ENCODE measurements at regions not wholly inside any gene's neighbourhood (a gene's known extent, or its start where the extent isn't known, plus 50 kb on each side); places are given as distances from the start of the nearest gene placed in this dataset.
"Not testable (repeated sequence)": the region's sequence is repeated elsewhere in the genome, so short reads cannot be mapped to it uniquely, and the experiment has no call there.

DNA sequence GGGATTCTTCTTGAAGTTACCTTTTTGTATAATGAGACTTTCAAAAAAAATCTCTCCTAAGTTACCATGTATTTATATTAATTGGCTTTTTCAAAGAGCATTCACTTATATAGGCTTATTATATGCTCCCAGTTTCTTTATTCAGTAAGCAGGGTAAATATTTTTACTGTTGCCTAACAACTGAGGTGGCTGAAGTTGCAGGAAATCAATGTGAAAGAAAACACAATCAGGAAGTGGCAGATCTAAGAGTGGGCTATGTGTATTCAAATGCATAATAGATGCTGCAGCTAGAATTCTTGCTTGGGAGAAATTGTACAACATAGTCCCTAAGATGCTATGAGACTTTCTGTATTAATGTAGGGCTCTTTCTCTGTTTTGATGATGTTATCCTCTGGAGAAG is 606.9 kb downstream of the NUF2 start:
- no peak for DNase-seq (ENCODE audit: low read depth, low spot score)
- H3K27ac ChIP-seq, result no peak overlapping the region

DNA sequence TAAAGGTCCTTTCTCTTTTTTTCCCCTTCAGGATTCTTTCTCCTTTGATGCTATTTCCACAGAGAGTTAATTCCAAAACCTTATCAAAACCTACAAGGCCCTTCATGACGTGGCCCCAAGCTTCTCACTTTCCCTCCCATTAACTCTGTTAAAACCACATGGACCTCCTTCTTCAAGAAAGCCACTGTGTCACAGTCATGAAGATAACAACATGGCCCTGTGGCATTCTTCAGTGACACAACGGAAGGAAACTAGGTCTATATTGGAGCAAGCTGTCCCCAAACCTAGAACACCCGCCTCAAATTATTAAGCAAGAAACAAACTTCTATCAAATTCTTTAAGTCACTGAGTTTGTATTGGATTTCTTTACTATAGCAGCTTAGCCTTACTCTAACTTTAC is 611.1 kb downstream of the NUF2 start:
- H3K27ac ChIP-seq, result no peak overlapping the region
- no peak for DNase-seq (ENCODE audit: low read depth, low spot score)

DNA sequence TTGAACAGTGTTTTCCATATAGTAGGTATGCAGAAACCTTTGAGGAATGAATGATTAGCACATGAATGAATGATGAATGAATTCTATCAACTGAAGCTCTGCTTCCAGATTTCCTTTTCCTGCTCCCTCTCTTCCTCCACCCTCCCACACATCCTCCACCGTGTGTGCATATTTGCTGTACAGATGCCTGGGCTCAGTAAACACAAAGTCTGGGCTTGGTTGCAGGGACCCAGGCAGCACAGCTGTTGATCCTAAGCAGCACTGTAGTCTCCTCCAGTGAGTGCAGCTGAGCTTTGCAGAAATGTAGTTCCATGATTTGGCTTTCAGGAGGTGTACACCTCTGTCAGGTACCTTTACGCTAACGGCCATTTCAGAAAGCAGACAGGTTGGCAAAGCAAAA is 611.7 kb downstream of the NUF2 start:
- H3K27ac ChIP-seq, result no peak overlapping the region
- DNase-seq (ENCODE audit: low read depth, low spot score), result no peak

DNA sequence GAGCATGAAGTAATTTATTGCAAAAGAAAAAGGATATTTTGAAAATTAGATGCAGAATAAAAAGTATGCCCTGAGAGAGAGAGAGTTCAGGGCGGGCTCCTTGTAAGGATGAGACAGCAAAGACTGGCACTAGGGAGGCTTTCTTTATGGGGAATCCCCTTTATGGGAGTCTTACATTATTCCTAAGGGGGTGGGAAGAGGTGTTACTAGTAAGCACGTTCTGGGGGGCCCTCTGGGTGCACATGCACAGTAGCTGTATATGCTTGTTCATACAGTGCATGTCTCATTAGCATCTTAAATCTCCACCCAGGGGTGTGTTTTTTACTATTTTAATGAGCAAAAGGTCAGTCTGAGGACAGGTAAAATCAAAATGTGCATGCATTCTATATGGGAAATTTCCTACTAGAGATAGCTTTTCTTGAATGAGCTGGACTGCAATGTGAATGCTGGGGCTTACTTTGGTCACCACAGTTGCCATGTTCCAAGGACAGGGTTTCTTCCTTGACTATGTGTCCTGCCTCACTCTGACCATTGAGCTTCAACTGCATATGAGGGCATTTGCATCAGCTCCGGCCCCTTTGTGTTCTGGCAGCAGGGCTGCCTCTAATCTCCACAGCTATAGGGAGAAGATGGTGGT is 614.1 kb downstream of the NUF2 start:
- H3K27ac ChIP-seq, result no peak overlapping the region
- no peak for DNase-seq (ENCODE audit: low read depth, low spot score)

DNA sequence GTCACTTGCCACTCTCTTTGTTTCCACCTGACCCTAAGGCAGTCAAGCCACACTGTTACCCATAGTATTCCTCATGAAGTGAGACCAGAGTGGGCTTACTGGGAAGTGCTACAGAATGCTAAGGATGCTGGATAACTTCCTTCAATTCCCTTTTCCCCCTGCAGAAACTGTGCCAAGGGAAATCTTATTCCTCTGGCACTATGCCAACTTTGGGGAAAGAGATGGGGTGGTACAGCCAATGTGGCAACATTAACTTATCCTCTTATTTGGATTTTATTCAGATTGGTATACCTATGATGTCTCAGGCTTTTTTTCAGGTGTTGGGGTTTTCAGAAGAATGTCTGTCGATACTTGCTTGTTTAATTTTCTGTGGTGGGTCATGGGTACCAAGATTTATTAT is 599.4 kb upstream of the PBX1 start:
- DNase-seq (ENCODE audit: low read depth, low spot score), result no peak
- no peak overlapping the region for H3K27ac ChIP-seq

DNA sequence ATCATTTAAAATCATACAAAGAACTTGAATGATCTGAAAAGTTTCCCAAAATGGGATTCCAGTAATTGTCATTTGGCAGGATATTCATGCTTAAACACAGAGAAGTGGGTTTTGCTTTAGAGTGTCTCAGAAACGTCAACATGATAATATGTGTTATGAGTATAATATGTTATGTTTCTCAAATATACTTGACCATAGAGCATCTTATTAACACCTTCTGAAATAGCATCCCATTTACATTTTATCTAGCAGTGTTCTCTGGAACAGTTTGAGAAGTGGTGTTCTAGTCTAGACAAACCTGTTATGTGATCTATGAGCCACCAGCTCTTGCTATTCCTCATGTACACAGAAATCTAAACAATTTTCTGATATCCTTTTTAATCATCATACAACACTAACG is 588.8 kb upstream of the PBX1 start:
- no peak for DNase-seq (ENCODE audit: low read depth, low spot score)

DNA sequence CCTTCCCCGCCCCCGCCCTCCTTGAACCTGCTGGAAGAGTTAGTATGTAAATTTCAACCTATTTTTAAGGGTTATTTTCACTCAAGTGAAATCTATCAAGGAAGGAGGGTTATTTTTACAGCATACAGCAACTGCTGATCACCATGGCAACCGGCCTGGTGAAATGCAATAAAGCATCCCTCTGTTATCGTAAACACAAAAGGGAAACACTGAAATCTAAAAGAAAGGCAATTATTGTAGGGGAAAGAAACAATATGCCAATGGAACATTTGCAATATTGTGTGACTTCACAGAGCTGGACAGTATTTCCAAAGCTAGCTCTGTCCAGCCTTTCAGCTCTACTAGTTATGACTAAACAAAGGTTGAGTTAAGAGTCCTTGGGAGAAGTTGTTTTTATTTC is 588.3 kb upstream of the PBX1 start:
- DNase-seq (ENCODE audit: low read depth, low spot score), result no peak
- no peak overlapping the region for H3K27ac ChIP-seq

More for the DNA sequence above, 588.8 kb upstream of the PBX1 start:
- H3K27ac ChIP-seq, result no peak overlapping the region

DNA sequence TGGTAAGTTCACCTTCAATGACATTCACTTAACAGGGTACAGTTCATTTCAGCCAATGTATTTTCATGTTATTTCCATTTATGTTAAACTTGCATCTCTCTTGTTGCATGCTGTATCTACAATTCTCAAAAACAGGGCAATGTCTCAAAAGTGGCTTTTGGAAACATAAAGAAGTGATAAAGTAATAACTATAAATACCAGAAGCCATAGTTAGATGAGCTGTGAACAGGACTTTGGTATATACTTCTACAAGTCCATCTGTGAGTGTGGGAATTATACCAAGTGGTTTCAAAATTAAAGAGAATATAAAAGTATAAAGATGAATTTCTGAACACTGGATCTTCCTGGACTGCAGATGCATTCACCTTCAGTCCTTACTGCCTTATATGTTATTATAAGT is 585.4 kb upstream of the PBX1 start:
- H3K27ac ChIP-seq, result no peak overlapping the region
- no peak for DNase-seq (ENCODE audit: low read depth, low spot score)

DNA sequence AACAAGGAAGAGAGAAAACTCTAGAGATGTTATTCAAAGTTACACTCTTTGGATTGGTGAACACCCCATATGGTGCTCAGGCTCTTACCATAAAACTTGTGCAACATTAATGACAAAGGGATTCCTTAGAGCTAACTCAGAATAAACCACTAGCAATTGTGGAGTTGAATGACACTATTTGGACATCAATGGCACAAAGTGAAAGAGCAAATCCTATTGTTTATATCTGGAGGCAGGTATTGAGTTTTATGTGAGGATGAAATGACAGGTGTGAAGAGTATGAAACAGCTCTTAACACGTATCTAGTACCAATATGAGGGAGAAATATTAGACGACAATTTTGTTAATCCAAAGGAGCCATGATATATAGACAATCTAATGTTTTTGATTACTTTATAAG is 584.9 kb upstream of the PBX1 start:
- H3K27ac ChIP-seq, result no peak overlapping the region
- DNase-seq (ENCODE audit: low read depth, low spot score), result no peak

DNA sequence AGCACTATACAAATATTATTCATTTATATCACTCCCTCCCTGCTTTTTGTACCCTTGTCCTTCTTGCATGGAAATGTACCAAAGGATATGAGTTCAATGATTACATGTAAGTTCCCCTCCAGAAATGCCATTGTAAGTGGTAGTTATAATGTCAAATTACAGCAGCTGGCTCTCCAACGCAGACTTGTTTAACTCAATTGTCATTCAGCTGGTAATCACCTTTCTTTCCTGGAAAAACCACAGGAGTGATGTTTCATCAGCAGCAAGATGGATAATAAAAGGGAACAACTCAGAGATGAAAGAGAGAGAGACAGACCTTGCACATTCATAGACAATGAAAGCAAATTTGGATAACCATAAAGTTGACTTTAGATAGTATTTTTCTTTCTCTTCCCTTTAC is 578.6 kb upstream of the PBX1 start:
- DNase-seq (ENCODE audit: low read depth, low spot score), result no peak
- no peak overlapping the region for H3K27ac ChIP-seq

DNA sequence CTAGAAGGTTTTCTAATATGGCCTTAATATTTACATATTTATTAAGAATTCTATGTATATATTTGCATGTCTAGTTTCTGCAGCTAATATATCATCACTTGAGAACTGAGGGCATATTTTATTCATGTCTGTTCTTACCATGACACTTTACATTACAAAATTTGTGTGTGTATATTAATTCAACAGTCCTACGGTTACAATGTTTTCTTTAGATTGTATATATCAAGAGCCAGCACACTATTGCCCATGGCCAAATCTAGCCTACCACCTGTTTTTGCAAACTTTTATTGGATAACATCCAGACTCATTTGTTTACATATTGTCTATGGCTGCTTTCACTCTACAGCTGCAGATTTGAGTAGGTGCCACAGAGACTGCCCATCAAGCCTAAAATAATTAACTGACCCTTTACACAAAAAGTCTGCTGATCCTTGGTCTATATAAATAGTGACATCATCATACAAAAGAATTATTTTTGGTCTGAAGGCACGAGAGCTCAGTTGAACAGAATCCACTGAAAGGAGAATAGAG is 577.4 kb upstream of the PBX1 start:
- DNase-seq (ENCODE audit: low read depth, low spot score), result no peak
- no peak overlapping the region for H3K27ac ChIP-seq

DNA sequence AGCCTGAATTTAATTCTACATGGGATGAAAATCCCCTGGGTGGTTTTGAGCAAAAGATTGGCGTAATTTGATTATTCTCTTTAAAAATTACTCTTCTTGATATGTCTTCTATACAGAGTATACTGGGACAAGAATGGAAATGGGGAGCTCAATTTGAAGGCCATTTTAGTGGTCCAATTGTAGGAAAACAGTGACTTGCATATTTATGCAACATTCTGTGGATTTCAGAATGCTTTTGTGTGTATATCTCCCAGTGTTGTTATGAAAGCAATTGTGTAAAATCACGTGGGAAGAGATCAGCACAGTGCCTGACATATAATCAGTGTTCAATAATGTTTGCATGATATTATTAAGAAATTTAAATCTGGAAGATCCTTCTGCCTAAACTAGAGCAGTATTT is 575.9 kb upstream of the PBX1 start:
- no peak overlapping the region for H3K27ac ChIP-seq
- no peak for DNase-seq (ENCODE audit: low read depth, low spot score)

DNA sequence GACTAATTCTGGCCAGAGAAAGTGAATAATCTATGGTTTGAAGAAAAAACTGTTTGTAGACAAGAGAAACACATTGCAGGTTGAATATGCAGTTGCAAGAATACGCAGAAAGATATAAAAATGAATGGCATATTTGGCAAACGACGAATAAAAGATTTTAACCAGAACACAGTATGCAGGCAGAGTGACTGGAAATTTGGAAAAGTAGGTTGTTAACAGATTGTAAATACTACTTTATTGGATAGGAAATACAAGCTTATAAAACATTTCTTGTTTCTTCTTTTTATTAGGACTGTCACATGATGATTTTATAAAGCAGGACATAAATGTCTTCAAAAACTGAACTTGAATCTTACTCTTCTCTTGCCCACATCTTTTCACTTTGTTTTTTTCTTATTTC is 573.3 kb upstream of the PBX1 start:
- no peak overlapping the region for H3K27ac ChIP-seq
- no peak for DNase-seq (ENCODE audit: low read depth, low spot score)

DNA sequence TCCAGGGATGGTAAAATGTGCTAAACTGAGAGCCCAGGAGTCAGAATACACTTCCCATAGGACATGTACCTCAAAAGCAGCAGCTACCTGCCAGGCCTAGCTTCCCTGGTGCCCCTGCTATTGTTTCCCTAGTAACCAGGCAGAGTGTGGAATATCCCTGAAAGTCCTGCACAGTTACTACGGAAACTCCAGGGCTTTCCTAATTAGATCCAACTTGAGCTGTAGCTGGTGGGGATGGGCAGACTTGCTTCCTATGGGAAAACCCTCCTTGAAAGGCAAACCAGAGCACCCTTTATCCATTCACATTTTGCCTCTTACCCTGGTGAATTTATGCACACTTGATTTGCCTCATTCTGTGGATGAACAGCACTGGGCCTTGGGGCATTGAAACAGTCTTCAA is 559.9 kb upstream of the PBX1 start:
- DNase-seq (ENCODE audit: low read depth, low spot score), result no peak
- H3K27ac ChIP-seq, result no peak overlapping the region

DNA sequence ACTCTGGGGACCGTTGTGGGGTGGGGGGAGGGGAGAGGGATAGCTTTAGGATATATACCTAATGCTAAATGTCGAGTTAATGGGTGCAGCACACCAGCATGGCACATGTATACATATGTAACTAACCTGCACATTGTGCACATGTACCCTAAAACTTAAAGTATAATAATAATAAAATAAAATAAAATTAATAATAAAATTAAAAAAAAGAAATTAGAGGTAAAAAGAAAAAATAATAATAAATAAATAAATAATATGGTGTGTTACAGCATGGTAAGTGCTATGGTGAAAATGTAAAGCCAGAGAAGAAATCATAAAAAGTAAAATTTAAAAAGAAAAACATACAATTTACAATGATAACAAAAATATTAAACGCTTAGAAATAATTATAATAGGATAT is 552.8 kb upstream of the PBX1 start:
- H3K27ac ChIP-seq; DNase-seq (ENCODE audit: low read depth, low spot score): not testable (repeated sequence)

DNA sequence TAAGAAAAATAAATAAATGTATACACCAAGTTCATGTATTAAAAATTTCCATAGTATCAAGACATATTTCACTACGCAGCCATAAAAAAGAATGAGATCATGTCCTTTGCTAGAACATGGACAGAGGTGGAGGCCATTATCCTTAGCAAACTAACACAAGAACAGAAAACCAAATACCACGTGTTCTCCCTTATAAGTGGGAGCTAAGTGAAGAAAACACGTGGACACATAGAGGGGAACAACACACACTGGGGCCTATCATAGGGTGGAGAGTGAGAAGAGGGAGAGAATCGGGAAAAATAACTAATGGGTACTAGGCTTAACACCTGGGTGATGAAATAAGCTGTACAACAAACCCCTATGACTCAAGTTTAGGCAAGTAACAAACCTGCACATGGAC is 552.4 kb upstream of the PBX1 start:
- H3K27ac ChIP-seq, result no peak overlapping the region
- DNase-seq (ENCODE audit: low read depth, low spot score), result no peak

DNA sequence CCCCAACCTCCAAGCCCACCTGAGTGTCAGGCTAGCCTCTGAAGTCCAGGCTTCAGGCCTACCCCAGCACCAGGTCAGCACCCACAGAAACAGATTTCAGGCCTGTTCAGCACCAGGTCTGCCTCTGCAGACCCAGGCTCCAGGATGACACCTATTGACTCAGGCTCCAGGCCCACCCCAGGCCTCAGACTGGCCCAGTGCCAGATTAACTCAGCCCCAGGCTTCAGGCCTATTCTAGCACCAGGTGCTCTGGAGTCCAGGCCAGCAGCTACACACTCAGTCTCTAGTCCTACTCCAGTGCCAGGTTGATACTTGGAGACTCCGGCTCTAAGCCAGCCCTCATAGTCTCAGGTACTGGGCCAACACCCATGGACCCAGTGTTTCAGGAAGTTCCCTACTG is 541.7 kb upstream of the PBX1 start:
- no peak overlapping the region for H3K27ac ChIP-seq
- DNase-seq (ENCODE audit: low read depth, low spot score), result no peak

DNA sequence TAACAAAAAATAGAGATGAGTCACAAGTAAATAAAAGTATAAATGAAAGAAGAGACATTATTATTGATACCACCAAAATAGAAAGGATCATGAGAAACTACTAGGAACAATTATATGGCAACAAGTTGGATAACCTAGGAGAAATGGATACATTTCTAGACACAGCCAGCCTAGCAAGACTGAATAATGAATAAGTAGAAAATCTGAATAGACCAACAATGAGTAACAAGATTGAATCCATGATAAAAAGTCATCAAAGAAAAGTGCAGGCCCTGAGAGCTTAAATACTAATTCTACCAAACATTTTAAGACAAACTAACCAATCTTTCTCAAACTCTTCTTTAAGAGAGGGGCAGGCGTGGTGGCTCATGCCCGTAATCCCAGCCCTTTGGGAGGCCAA is 538.6 kb upstream of the PBX1 start:
- no peak overlapping the region for H3K27ac ChIP-seq
- no peak for DNase-seq (ENCODE audit: low read depth, low spot score)

DNA sequence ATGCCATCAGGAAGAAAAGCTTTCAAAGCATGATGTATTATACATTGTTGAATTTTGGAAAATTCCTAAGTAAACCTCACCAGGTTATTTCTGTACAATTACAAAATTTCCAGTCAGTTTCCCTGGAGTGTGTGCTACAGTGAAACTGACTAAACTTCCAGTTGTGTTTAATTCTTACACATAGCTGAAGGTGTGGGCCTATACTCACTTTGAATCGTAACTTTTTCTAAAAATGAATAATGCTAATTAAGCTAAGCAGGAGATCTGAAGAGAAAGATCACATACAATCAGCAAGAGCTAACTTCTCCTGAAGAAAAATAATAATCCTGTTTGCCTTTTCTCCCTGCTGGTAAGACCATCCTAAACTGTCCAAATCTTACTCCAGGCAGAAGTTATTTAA is 537.2 kb upstream of the PBX1 start:
- no peak for DNase-seq (ENCODE audit: low read depth, low spot score)
- no peak overlapping the region for H3K27ac ChIP-seq

DNA sequence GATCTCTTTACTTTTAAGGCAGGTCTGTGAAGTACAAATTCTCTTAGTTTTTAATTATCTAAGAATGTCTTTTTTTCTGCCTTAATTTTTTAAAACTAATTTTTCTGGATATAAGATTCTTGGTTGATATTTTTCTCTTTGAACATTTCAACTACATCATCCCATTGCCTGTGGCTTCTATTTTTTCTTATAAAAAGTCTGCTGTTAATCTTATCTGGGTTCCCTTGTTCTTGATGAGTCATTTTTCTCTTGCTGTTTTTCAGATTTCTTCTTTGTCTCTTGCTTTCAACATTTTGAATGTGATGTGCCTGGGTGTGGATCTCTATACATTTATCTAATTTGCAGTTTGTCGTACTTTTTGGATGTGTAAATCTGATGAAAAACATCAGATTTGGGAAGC is 525.2 kb upstream of the PBX1 start:
- H3K27ac ChIP-seq, result no peak overlapping the region
- no peak for DNase-seq (ENCODE audit: low read depth, low spot score)

DNA sequence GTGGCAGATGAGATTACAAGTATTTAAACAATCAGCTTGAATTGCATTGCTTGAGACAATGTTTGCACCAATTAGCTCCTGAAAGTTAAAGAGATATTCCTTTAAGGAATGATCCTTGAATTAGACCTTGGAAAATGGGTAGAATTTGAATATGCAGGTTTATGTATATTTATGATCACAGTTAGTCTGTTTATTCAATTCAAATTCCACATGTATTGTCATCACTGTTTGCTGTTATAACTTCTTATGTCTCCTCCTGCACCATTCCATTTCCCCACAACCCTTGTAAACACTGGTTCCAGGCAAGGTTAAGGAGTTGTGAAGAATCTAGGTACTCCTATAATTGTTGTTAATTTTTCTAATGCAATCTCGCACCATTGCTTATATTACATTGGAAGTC is 518.2 kb upstream of the PBX1 start:
- DNase-seq (ENCODE audit: low read depth, low spot score), result no peak

DNA sequence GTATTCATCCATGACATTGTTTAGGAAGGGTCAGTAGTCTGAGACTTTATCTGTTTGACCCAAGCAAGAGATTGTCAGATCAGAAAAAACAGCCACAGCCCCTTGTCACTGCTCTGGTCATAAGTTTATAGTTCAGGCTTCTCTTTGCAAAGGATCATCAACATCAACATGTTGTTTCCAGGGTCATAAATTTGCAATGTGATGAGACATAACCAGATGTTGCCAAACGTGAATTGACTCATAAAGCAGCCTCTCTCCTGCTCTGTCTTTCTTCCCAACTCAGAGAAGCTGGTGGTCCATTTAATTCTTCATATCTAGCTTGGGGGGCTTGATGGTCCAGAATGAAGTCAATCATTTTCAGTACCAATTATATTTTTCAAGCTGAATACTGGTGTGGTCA is 507.2 kb upstream of the PBX1 start:
- no peak for DNase-seq (ENCODE audit: low read depth, low spot score)
- H3K27ac ChIP-seq, result no peak overlapping the region

More for the DNA sequence above, 518.2 kb upstream of the PBX1 start:
- no peak overlapping the region for H3K27ac ChIP-seq

DNA sequence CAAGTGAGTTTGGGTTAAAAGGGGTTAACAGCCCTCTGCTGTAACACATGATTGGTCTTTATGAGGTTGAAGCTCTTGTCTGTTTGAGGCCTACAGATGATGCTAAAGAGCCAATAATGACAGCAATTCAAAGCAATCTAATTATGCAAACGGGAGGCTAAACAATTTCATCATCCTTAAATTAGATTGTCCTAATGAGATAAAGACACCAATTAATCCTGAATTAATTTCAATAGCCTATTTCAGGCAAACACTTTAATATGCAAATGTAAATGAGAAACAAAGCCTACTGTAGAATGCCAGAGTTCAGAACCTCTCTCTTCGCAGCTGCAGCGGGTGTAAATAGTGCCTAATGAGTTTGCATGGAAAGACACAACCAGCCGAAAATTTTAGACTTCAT is 504.7 kb upstream of the PBX1 start:
- DNase-seq (ENCODE audit: low read depth, low spot score), result no peak
- no peak overlapping the region for H3K27ac ChIP-seq

Data from epithelial cell of prostate (primary cell).